Uterus (tissue), 3 donors: ENCODE measurements at regions not wholly inside any gene's neighbourhood (a gene's known extent, or its start where the extent isn't known, plus 50 kb on each side); places are given as distances from the start of the nearest gene placed in this dataset.

Experiments used
- DNase-seq, 2 donors: peaks; one replicate each; pipeline ENCODE4 v3.0.0-alpha.2; 2019 to 2020
- H3K27ac ChIP-seq, 2 donors: fragments of 200-600 bp; sonication (generic); 1 replicate in 1 of 2; 2 replicates in 1 of 2; pipeline ENCODE4 v1.5.1; 2016 to 2018
- H3K27me3 ChIP-seq, 2 donors: fragments of 200-600 bp; sonication (generic); one replicate each; pipeline ENCODE4 v1.5.1; 2018 to 2019; ENCODE audit warnings: control low read depth in 1 of 2
- H3K36me3 ChIP-seq, 2 donors: fragments of 200-600 bp; sonication (generic); one replicate each; pipeline ENCODE4 v1.5.1; 2019; ENCODE audit warnings: control low read depth in 1 of 2
- H3K4me1 ChIP-seq, 2 donors: fragments of 200-600 bp; sonication (generic); one replicate each; pipeline ENCODE4 v1.5.1; 2018 to 2019; ENCODE audit warnings: control low read depth in 1 of 2
- H3K4me3 ChIP-seq, 2 donors: fragments of 200-600 bp; sonication (generic); 1 replicate in 1 of 2; 2 replicates in 1 of 2; pipeline ENCODE4 v1.5.1; 2018 to 2019; ENCODE audit warnings: mild to moderate bottlenecking in 1 of 2
- H3K9me3 ChIP-seq, 2 donors: fragments of 200-600 bp; sonication (generic); one replicate each; pipeline ENCODE4 v1.5.1; 2019; ENCODE audit warnings: control low read depth in 1 of 2
- POLR2A ChIP-seq, 2 donors: fragments of 450-650 bp; IDR thresholded peaks; one replicate each; pipeline ENCODE4 v1.6.1; 2016; ENCODE audit warnings: antibody characterized with exemption in 2 of 2, mild to moderate bottlenecking in 1 of 2, moderate library complexity in 1 of 2
- intact Hi-C: fragments of 100-400 bp; cut with DNase I; formaldehyde crosslinking; loops from one replicate; pipeline ENCODE4 v1.15.1; 2023; ENCODE audit warnings: low total_unique reads
- TF ChIP-seq, protein P1 (sequence below), 4 experiments: fragments of 200-600 bp in 2 of 4; fragments of 450-650 bp in 2 of 4; sonication (generic) in 2 of 4; IDR thresholded peaks; one replicate each; pipeline ENCODE4 v1.5.1; 2016 to 2019; ENCODE audit warnings: antibody characterized with exemption in 4 of 4, mild to moderate bottlenecking in 2 of 4, moderate library complexity in 1 of 4
- donor health status: DM: yes; HTN: yes; CAD: no.

DNA sequence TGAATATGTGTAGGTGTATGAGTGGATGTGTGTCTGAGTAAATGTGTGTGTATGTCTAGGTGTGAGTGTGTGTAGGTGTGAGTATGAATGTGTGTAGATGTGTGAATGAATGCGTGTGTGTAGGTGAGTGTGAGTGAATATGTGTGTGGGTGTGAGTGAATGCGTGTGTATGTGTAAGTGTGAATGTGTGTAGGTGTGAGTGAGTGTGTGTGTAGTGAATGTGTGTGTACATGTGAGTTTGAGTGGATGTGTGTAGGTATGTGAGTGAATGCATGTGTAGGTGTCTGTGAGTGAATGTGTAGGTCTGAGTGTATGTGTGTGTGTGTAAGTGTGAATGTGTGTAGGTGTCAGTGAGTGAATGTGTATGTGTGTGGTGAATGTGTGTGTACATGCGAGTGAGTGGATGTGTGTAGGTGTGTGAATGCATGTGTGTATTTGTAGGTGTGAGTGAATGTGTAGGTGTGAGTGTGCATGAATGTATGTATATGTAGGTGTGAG, 201.0 kb upstream of the ZNF536 start:
- Histone ChIP-seq H3K4me1 (no peaks in the 10 kb centered on the region), H3K27ac (no peak overlapping the region), H3K9me3 (no peaks in the 10 kb centered on the region), H3K36me3 (no peaks in the 10 kb centered on the region), H3K4me3 (no peak overlapping the region), H3K27me3 (no peaks in the 10 kb centered on the region)
- TF ChIP-seq, protein P1, sequence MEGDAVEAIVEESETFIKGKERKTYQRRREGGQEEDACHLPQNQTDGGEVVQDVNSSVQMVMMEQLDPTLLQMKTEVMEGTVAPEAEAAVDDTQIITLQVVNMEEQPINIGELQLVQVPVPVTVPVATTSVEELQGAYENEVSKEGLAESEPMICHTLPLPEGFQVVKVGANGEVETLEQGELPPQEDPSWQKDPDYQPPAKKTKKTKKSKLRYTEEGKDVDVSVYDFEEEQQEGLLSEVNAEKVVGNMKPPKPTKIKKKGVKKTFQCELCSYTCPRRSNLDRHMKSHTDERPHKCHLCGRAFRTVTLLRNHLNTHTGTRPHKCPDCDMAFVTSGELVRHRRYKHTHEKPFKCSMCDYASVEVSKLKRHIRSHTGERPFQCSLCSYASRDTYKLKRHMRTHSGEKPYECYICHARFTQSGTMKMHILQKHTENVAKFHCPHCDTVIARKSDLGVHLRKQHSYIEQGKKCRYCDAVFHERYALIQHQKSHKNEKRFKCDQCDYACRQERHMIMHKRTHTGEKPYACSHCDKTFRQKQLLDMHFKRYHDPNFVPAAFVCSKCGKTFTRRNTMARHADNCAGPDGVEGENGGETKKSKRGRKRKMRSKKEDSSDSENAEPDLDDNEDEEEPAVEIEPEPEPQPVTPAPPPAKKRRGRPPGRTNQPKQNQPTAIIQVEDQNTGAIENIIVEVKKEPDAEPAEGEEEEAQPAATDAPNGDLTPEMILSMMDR (IDR thresholded peaks at IDR 0.05) = no peak
- TF ChIP-seq POLR2A (IDR thresholded peaks at IDR 0.05) = no peak
- intact Hi-C loops = no loop called here
- DNase-seq = no peak

DNA sequence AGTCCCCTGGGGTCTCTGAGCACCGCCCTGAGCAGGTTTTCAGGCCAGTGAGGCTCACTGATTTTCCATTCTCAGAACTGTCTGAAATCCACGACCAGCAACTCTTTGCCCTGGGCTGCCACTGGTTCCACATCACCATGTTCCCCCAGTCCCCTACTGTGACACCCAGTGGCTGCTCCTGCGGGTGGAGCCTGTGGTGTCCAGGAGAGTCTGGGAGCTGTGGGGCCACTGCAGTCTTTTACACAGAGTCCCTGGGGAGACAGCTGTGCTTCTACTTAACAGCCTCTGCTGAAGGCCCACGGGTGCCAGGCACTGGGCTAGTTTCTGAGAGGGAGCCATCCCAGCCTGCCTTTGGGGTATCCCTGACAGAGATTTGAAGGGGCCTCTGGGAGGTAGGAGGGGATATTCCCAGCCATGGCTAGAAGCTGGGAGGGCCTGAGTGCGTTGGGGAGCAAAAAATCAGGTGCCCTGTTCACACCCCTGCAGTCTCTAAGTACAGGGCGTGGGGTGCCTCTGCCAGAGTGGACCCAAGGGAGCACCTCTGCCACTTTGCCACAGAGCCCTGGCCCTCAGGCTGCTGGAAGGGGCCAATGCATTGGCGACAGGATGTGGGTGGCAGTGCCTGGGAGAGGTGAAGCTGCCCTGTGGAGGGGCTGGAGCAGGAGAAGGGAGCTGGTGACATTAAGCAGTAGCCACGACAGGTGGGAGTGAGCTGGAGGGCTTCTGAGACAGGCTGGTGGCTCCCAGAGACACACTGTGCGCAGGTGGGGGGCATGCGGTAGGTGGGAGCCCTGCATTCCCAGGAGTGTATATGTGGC, 200.2 kb upstream of the ZNF536 start:
- TF ChIP-seq, protein P1 (IDR thresholded peaks at IDR 0.05) = no peak
- TF ChIP-seq POLR2A (IDR thresholded peaks at IDR 0.05) = no peak
- Histone ChIP-seq H3K27ac (no peak overlapping the region), H3K4me3 (no peak overlapping the region), H3K4me1 (no peaks in the 10 kb centered on the region), H3K27me3 (no peaks in the 10 kb centered on the region), H3K9me3 (no peaks in the 10 kb centered on the region), H3K36me3 (no peaks in the 10 kb centered on the region)
- intact Hi-C loops = no loop called here
- DNase-seq = no peak

DNA sequence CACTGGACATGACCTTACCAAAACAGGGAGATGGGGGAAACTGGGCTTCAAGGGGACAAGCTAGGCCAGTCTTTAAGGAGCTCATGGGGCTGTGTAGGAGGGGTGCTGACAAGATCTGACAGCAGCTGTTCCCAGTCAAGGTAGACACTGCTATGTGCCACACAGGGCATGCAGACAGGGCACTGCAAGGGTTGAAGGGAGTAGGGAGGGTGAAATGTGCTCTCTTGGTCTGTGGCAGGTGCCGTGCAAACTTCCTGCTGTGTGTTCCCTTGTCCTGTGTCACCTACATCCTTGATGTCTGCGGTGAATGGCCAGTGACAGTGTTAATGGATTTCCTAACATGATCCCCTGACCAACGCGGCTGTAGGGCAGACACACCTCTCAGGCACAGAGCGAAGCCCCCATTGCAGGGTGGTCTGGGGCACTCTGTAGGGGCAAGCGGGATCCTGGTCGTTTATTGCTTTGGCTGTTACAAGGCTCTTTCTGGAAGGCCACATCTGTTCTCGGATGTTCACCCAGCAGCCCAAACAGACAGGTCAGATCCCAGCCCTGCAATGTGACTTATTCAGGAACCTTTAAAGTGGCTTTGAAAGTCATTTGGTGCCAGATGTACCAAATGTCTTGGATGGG, 199.5 kb upstream of the ZNF536 start:
- Histone ChIP-seq H3K9me3 (no peaks in the 10 kb centered on the region), H3K27me3 (no peaks in the 10 kb centered on the region), H3K4me3 (no peak overlapping the region), H3K36me3 (no peaks in the 10 kb centered on the region), H3K27ac (no peak overlapping the region), H3K4me1 (no peaks in the 10 kb centered on the region)
- DNase-seq = no peak
- TF ChIP-seq, protein P1 (IDR thresholded peaks at IDR 0.05) = no peak
- TF ChIP-seq POLR2A (IDR thresholded peaks at IDR 0.05) = no peak
- intact Hi-C loops = no loop called here

DNA sequence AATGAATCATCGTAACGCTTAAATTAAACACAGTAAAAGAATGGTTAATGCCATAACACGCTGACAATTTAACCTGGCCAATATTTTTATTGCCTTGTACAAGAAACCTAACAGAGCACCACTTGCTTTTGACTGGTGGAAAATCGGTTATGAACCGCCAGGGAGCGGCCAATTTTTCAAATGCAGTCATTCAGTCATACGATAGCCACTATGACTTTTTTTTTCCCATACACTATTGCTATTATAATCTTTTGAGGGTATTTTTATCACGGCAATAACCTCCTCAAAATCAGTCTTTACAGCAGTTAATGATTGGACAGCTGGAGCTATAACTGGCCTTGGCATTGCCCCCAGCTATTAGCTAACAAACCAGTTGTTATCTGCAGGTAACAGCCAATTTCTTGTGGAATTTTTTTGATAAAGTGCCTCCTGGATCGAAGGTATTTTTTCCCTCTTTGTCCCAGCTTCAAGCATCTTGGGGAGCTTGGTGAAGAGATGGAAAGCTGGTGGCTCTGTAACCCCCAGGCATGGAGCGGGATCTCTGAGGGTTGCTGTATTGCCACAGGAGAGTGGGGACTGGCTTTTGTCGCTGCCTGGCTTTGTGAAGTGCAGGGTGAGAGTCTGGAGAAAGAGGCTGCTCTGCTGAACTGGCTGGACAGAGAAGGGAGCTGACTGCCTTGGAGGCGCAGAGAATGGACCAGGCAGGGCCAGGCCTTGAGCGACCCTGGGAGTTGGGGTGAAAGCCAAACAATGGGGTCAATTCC, 198.4 kb upstream of the ZNF536 start:
- Histone ChIP-seq H3K9me3 (no peaks in the 10 kb centered on the region), H3K27ac (no peak overlapping the region), H3K4me3 (no peak overlapping the region), H3K4me1 (no peaks in the 10 kb centered on the region), H3K36me3 (no peaks in the 10 kb centered on the region), H3K27me3 (no peaks in the 10 kb centered on the region)
- no peak for DNase-seq
- no peak for TF ChIP-seq POLR2A (IDR thresholded peaks at IDR 0.05)
- TF ChIP-seq, protein P1 (IDR thresholded peaks at IDR 0.05) = no peak
- intact Hi-C loops = no loop called here

DNA sequence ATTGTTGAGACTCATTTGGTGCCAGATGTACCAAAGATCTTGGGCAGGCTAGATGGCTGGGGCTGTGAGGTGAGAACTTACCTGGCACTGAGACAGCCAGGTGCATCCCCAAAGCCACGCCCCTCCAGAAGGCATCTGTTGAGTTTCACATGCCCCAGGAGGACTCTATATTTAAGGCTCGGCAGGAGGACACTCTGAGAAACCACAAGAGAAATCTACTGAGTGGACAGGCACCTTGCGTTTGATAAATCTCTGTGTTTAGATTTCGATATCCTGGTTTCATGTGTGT, 197.9 kb upstream of the ZNF536 start:
- Histone ChIP-seq H3K9me3 (no peaks in the 10 kb centered on the region), H3K4me3 (no peak overlapping the region), H3K4me1 (no peaks in the 10 kb centered on the region), H3K27me3 (no peaks in the 10 kb centered on the region), H3K36me3 (no peaks in the 10 kb centered on the region), H3K27ac (no peak overlapping the region)
- intact Hi-C loops = no loop called here
- no peak for DNase-seq
- TF ChIP-seq, protein P1 (IDR thresholded peaks at IDR 0.05) = no peak
- no peak for TF ChIP-seq POLR2A (IDR thresholded peaks at IDR 0.05)
